ENCODE measurements at regions not wholly inside any gene's neighbourhood (a gene's known extent, or its start where the extent isn't known, plus 50 kb on each side); places are given as distances from the start of the nearest gene placed in this dataset.
"Not testable (repeated sequence)": the region's sequence is repeated elsewhere in the genome, so short reads cannot be mapped to it uniquely, and the experiment has no call there.

- DNase-seq = no peak
These were observed 101.2 kb upstream of the SEC11C start for GRCh38 chr18:59038295-59039039.

GRCh38 chr18:59039040-59039320, 100.7 kb upstream of the SEC11C start:
- DNase-seq = not testable (repeated sequence)

- no peak for DNase-seq
These were observed 100.2 kb upstream of the SEC11C start for GRCh38 chr18:59039449-59039848.

- no peak for DNase-seq
These were observed 98.9 kb upstream of the SEC11C start for GRCh38 chr18:59040770-59041148.

- no peak for DNase-seq
These were observed 98.4 kb upstream of the SEC11C start for GRCh38 chr18:59041296-59041695.

GRCh38 chr18:59041819-59042815, 97.6 kb upstream of the SEC11C start:
- DNase-seq = no peak

- DNase-seq = no peak
These were observed 94.8 kb upstream of the SEC11C start for GRCh38 chr18:59044855-59045254.

GRCh38 chr18:59047321-59048047, 92.2 kb upstream of the SEC11C start:
- DNase-seq = no peak

- DNase-seq = no peak
These were observed 91.7 kb upstream of the SEC11C start for GRCh38 chr18:59048048-59048363.

GRCh38 chr18:59048378-59048777, 91.3 kb upstream of the SEC11C start:
- no peak for DNase-seq

GRCh38 chr18:59049721-59050660, 89.7 kb upstream of the SEC11C start:
- no peak for DNase-seq

GRCh38 chr18:59050661-59051057, 89.0 kb upstream of the SEC11C start:
- DNase-seq = no peak

GRCh38 chr18:59051470-59052165, 88.1 kb upstream of the SEC11C start:
- DNase-seq = no peak

- no peak for DNase-seq
These were observed 86.5 kb upstream of the SEC11C start for GRCh38 chr18:59052965-59053820.

- no peak for DNase-seq
These were observed 85.0 kb upstream of the SEC11C start for GRCh38 chr18:59054496-59055287.

- DNase-seq = no peak
These were observed 84.2 kb upstream of the SEC11C start for GRCh38 chr18:59055345-59056032.

- no peak for DNase-seq
These were observed 82.8 kb upstream of the SEC11C start for GRCh38 chr18:59056706-59057492.

- no peak for DNase-seq
These were observed 82.2 kb upstream of the SEC11C start for GRCh38 chr18:59057493-59057795.

GRCh38 chr18:59057969-59058368, 81.7 kb upstream of the SEC11C start:
- DNase-seq = no peak
